Limb (tissue), 2 donors: ENCODE measurements at regions not wholly inside any gene's neighbourhood (a gene's known extent, or its start where the extent isn't known, plus 50 kb on each side); places are given as distances from the start of the nearest gene placed in this dataset.

Experiments
- DNase-seq, 2 donors: peaks; one replicate each; pipeline ENCODE4 v3.0.0-alpha.2; 2016; ENCODE audit errors: extremely low spot score in 2 of 2

DNA sequence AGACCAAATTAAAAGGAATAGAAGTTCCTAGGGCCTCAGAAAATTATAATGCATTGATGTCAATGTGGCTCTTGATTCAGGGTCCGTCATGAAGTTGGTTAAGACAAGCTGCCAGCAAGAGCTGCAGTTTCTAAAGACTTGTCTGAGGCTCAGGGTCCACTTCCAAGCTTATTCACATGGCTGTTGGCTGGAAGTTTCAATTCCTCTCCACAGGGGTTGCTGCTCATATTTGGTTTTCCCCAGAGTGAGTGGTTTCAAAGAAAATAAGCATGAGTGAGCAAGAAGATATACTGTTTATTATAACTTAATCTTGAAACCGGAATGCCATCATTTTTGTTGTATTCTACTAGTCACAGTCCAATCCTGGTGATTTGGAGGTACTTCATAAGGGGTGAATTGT lies 1247.4 kb downstream of the LRFN5 start:
- DNase-seq, result no peak

- no peak for DNase-seq
Measured at GRCh38 chr14:42848652-42849051, 1242.0 kb downstream of the LRFN5 start.

DNA sequence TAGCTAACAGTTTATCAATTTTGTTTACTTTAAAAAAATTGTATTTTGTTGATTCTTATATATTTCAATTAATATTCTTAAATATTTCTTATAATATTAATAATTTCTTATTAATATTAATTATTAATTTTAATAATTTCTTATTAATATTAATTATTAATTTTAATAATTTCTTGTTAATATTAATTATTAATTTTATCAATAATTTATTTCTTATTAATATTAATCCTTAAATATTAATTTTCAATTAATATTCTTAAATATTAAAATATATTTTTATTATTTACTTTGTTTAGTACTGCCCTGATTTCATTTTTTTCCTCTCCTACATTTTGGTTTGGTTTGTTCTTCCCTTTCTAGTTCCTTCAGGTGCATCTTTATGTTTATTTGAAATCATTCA lies 1208.1 kb downstream of the LRFN5 start:
- DNase-seq, result no peak

DNA sequence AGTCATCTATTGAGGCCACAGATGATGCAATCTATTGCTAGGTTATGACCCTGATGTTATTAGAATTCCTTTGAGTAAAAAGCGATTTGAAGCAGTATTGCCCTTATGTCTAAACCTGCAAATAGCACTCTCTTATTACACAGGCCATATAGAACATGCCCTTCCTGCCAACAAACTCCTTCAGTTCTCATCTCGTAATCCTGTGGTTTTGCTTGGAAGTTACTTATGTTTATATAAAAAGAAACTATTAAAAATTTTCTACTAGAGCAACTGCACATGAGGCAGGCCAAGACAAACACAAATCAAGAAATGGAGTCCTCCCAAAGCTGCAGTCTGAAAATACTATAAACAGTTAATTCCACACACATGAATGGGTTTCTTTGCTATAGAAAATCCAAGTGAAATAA lies 1200.2 kb downstream of the LRFN5 start:
- peak in 1 of 2 donors; percentile 73 for DNase-seq

DNA sequence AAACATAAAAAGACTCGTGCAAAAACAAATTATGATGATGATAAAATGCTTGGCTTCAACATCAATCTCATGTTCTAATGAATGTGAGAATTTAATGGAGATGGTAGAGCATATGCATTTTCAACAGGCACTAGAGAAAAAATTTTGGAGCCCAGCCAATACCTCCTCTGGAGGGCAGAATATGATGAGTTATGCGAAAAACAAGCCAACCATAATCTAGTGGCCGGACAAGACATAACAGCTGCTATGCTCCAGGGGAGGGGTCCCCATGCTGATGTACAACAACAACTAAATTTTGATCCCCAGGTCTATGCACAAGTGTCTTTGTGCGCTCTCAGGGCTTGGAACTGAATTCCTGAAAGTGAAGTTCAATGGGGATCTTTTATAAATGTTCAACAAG lies 1197.5 kb downstream of the LRFN5 start:
- peak in 1 of 2 donors; percentile 43 for DNase-seq

DNA sequence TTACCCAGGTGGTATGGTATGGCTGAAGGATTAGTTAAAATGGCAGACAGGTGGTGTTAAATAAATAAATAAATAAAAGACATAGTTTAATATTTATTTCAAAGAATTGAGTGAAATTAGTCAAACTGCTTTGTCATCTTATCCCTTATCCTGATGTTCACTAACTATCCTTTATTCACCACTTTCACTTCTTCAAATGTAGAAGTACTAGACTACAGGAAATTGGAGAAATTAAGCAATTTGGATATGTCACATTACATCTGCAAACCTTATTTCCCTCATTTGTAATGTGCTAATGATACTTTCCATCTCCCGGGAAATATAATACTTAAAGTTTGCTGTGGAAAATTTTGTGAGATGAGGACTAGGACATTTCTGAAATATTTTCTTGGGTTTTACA lies 1195.7 kb downstream of the LRFN5 start:
- no peak for DNase-seq

- DNase-seq, result peak in 1 of 2 donors; percentile 31
Measured at GRCh38 chr14:42792166-42792565, 1185.5 kb downstream of the LRFN5 start.

GRCh38 chr14:42782754-42783153 lies 1176.1 kb downstream of the LRFN5 start:
- no peak for DNase-seq

DNA sequence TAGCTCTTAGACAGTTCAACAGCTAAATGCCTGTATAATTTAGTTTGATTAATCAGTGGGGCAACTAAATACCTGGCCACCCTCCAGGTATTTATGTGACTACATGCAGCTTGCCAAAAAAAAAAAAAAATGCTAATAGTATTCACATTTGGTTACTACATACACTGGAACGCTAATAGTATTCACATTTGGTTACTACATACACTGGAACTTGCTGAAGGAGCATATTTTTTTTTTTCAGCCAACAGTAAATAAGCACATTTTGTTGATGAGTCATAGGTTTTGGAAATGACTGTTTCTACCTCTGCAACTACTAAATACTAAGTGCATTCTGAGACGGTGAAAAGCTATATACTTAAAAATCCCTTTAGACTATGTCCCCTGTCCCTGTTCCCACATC lies 1172.3 kb downstream of the LRFN5 start:
- DNase-seq, result no peak

DNA sequence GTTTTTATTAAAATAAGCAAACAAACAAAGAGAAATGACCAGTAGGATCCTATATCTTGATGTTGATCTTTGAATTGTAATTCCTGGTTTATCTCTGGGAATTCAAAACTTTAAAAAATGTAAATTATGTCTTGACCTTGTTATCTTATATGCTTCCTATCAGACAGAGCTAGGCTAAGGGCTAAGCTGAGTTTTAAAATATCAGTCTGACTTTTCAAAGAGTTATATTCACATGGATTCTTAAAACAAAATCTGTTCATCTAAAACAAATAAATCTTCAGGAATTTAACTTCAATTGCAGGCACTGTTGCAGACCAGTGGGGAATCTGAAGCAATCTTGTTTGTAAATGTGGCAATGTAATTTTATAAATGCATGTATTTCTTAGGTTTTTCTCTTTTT lies 1144.1 kb downstream of the LRFN5 start:
- DNase-seq, result no peak

- no peak for DNase-seq
Measured at GRCh38 chr14:42742084-42742483, 1135.4 kb downstream of the LRFN5 start.

DNA sequence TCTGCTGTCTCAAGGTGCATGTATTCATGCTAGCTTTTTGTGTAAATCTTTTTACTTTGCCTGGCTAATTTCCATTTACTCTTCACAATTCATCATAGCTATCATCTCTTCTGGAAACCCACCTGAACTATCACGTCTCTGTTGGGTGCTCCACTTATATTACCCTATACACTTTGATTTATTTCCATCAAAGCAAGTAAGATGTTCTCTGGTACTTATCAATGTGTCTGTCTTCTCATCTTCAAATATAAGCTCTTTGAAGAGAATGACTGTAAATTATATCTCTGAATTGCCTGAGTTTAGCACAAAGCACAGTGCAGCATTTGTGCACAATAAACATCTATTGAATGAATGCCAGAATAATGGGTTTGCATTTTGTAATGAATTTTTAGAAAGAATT lies 1129.7 kb downstream of the LRFN5 start:
- DNase-seq, result no peak

DNA sequence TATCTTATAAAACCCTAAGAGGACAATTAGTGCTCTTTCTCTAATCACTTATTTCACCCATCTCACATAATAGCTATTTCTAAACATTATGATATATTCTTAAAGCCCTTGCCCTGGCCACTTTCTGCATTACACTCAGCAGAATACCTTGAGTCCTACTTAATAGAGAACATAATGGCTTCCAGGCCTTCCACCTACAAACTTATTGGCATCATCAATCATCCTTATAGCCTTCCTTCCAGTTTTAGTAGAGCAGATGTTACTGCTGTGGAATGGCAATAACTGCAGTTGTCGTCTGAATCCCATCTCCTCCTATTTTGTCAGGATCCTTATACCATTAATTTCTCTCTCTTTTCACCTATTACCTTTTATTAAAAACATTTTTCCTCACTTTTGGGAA lies 1127.4 kb downstream of the LRFN5 start:
- DNase-seq, result no peak

- no peak for DNase-seq
Measured at GRCh38 chr14:42732005-42732404, 1125.3 kb downstream of the LRFN5 start.

- DNase-seq, result no peak
Measured at GRCh38 chr14:42731480-42731879, 1124.8 kb downstream of the LRFN5 start.

- no peak for DNase-seq
Measured at GRCh38 chr14:42729681-42730080, 1123.0 kb downstream of the LRFN5 start.

GRCh38 chr14:42719391-42719790 lies 1112.7 kb downstream of the LRFN5 start:
- no peak for DNase-seq

GRCh38 chr14:42715316-42715715 lies 1108.6 kb downstream of the LRFN5 start:
- no peak for DNase-seq

GRCh38 chr14:42710071-42710470 lies 1103.4 kb downstream of the LRFN5 start:
- no peak for DNase-seq

DNA sequence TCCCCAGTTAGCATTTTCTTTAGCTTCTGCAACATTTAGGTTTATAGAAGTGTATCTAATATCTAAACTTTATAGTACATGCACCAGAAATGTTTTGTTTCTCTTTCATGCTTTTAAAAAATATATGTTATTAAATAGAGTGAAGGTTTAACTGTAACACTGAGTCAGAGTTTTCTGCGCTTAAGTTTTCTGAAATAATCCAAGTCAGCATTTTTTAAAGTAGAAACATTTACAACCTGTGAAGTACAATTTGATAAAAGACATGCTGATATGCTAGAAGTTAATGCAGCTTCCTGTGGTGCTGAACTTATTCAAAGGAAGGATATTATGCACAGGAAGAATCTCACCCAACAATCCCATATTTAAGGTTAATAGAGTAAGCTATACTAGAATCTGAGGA lies 1096.8 kb downstream of the LRFN5 start:
- DNase-seq, result no peak

- DNase-seq, result no peak
Measured at GRCh38 chr14:42687421-42687820, 1080.7 kb downstream of the LRFN5 start.

GRCh38 chr14:42683707-42684106 lies 1077.0 kb downstream of the LRFN5 start:
- no peak for DNase-seq

DNA sequence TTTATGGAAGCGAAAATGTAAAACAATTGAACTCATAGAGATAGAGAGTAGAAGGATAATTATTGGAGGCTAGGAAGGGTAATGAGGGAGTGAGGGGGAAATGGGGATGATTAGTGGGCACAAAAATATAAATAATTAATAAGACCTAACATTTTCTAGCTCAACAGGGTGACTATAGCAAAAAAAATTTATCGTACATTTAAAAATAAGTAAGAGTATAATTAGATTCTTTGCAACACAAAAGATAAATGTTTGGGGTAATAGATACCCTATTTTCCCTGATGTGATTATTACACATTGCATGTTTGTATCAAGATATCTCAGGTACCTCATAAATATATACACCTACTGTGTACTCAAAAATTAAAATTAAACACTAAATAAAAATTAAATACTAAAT lies 1070.0 kb downstream of the LRFN5 start:
- no peak for DNase-seq

DNA sequence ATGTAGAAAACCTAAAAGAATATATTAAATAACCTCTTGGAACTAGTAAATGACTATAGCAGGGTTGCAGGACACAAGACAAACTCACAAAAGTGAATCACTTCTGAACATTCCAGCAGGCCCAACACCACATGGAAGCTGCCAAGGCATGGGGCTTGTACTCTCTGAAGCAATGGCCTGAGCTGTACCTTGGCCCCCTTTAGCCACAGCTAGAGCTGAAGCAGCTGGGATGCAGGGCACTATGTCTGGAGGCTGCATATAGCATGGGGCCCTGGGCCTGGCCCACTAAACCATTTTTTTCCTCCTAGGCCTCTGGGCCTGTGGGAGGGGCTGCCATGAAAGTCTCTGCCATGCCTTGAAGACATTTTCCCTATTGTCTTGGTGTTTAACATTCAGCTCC lies 1067.3 kb downstream of the LRFN5 start:
- DNase-seq, result no peak

DNA sequence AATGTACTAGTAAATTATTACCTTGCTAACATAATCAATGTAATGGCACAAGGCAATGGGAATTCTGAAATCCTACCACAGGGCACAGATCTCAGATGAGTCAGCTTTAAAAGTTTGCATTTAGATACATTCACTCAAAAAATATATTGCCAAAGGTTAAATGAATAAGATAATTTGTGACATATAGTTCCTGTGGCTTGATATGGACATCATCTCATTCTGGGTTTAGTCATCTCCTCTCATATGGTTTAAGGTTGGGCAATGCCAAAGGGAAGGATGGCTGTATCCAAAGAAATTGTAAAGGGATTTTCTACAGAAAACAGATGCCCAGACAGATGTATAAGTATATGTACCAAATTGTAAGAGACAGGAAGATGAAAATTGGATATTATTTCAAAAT lies 1065.0 kb downstream of the LRFN5 start:
- DNase-seq, result no peak
